ENCODE measurements at regions not wholly inside any gene's neighbourhood (a gene's known extent, or its start where the extent isn't known, plus 50 kb on each side); places are given as distances from the start of the nearest gene placed in this dataset.
"Not testable (repeated sequence)": the region's sequence is repeated elsewhere in the genome, so short reads cannot be mapped to it uniquely, and the experiment has no call there.

GRCh38 chr10:120051671-120052070, 159.1 kb downstream of the SEC23IP start:
- no peak for DNase-seq

GRCh38 chr10:120052964-120053702, 160.6 kb downstream of the SEC23IP start:
- no peak for DNase-seq

- DNase-seq, result not testable (repeated sequence)
These were observed 167.3 kb downstream of the SEC23IP start for GRCh38 chr10:120059790-120060189.

- DNase-seq, result no peak
These were observed 174.9 kb downstream of the SEC23IP start for GRCh38 chr10:120067427-120067826.

GRCh38 chr10:120069700-120070099, 177.2 kb downstream of the SEC23IP start:
- no peak for DNase-seq

- no peak for DNase-seq
These were observed 182.8 kb downstream of the SEC23IP start for GRCh38 chr10:120075349-120075748.

GRCh38 chr10:120076996-120077706, 184.6 kb downstream of the SEC23IP start:
- no peak for DNase-seq

- DNase-seq, result no peak
These were observed 185.4 kb downstream of the SEC23IP start for GRCh38 chr10:120077707-120078492.

GRCh38 chr10:120085096-120085796, 192.7 kb downstream of the SEC23IP start:
- no peak for DNase-seq

GRCh38 chr10:120086066-120086465, 193.5 kb downstream of the SEC23IP start:
- no peak for DNase-seq

GRCh38 chr10:120087109-120087508, 194.6 kb downstream of the SEC23IP start:
- DNase-seq, result no peak

- no peak for DNase-seq
These were observed 203.3 kb downstream of the SEC23IP start for GRCh38 chr10:120095875-120096274.

GRCh38 chr10:120097766-120098165, 205.2 kb downstream of the SEC23IP start:
- DNase-seq, result no peak

- DNase-seq, result no peak
These were observed 205.9 kb downstream of the SEC23IP start for GRCh38 chr10:120098232-120098930.

- DNase-seq, result no peak
These were observed 211.4 kb downstream of the SEC23IP start for GRCh38 chr10:120103738-120104560.

GRCh38 chr10:120105001-120105400, 212.5 kb downstream of the SEC23IP start:
- no peak for DNase-seq

GRCh38 chr10:120105492-120105891, 213.0 kb downstream of the SEC23IP start:
- DNase-seq, result no peak

GRCh38 chr10:120108916-120109315, 216.4 kb downstream of the SEC23IP start:
- no peak for DNase-seq

- not testable (repeated sequence) for DNase-seq
These were observed 217.2 kb downstream of the SEC23IP start for GRCh38 chr10:120109725-120110124.

- no peak for DNase-seq
These were observed 217.7 kb downstream of the SEC23IP start for GRCh38 chr10:120110196-120110595.

- no peak for DNase-seq
These were observed 219.1 kb downstream of the SEC23IP start for GRCh38 chr10:120111628-120112027.
